Urinary bladder (tissue), 3 donors: ENCODE measurements at regions not wholly inside any gene's neighbourhood (a gene's known extent, or its start where the extent isn't known, plus 50 kb on each side); places are given as distances from the start of the nearest gene placed in this dataset.
"Not testable (repeated sequence)": the region's sequence is repeated elsewhere in the genome, so short reads cannot be mapped to it uniquely, and the experiment has no call there.

Experiments
- DNase-seq: peaks from one replicate; pipeline ENCODE4 v3.0.0-alpha.2; 2015; ENCODE audit errors: extremely low spot score
- H3K27ac ChIP-seq: one replicate; pipeline ENCODE4 v1.5.1; 2013; ENCODE audit warnings: low read depth, mild to moderate bottlenecking, moderate library complexity
- H3K36me3 ChIP-seq: one replicate; pipeline ENCODE4 v1.6.1; 2013; ENCODE audit warnings: mild to moderate bottlenecking, moderate library complexity; ENCODE audit not compliant: insufficient read depth
- H3K4me1 ChIP-seq: one replicate; pipeline ENCODE4 v1.6.1; 2013; ENCODE audit warnings: mild to moderate bottlenecking, moderate library complexity; ENCODE audit not compliant: insufficient read depth
- H3K4me3 ChIP-seq: one replicate; pipeline ENCODE4 v1.5.1; 2013; ENCODE audit warnings: low read depth, low read length
- WGBS: extraction: QIAGEN DNeasy Blood & Tissue Kit; methylation state at CpG from one replicate; pipeline ENCODE4 v1.1.7; 2013; 5-methylcytosine and 5-hydroxymethylcytosine counted together
- donor health status: healthy with polysubstance abuse.
- donor health status: healthy.

- H3K36me3 ChIP-seq: no peaks in the 10 kb centered on the region
- H3K27ac ChIP-seq: no peak overlapping the region
- no peaks in the 10 kb centered on the region for H3K4me1 ChIP-seq
- DNase-seq: no peak
- no peak overlapping the region for H3K4me3 ChIP-seq
- WGBS: 75% methylated on average over 6 of the region's 6 CpGs
These were observed 357.1 kb downstream of the BARHL2 start for GRCh38 chr1:90359994-90360393.

DNA sequence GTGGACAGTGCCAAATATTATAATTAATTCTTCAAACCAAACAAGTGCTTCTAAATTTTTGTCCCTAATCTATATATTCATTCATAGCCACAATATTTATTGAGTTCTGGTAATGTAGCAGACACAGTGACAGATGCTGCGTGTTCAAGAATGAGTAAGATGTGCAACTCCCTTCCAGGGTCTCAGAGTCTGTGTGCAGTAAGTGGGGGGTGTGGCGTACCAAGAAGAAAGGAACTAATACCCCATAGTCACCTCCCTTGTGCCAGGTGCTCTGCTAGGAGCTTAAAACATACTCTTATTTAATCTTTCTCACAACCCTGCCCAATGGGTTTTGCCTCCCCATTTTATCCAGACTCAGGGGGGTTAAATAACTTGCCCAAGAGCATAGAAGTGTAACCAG, 358.7 kb downstream of the BARHL2 start:
- no peak overlapping the region for H3K4me3 ChIP-seq
- H3K4me1 ChIP-seq: no peaks in the 10 kb centered on the region
- WGBS: 98% methylated on average over 2 of the region's 2 CpGs
- no peak overlapping the region for H3K27ac ChIP-seq
- DNase-seq: no peak
- no peaks in the 10 kb centered on the region for H3K36me3 ChIP-seq

DNA sequence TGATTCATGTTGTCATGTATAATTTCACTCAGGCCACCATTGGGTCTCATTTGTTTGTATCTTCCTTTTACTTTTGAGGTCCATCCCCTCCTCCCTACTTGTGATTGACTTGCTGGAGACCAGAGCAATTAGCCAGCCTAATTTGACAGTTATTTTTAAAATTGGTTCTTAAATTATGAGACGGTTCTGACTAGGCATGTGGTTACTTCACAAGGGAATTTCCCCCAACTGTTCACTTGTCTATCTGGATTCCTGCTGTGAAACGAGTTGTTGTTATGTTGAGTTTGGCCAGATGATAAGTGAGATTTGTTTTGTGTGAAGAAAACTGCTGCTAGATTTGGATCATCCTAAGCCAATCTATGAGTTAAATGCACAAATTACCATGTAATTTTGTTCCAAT, 359.1 kb downstream of the BARHL2 start:
- WGBS: 31% methylated on average over 2 of the region's 2 CpGs
- Histone ChIP-seq H3K27ac (no peak overlapping the region), H3K4me1 (no peaks in the 10 kb centered on the region), H3K36me3 (no peaks in the 10 kb centered on the region), H3K4me3 (no peak overlapping the region)
- DNase-seq: no peak

- WGBS: 74% methylated on average over 4 of the region's 4 CpGs
- no peak overlapping the region for H3K27ac ChIP-seq
- DNase-seq: no peak
These were observed 360.1 kb downstream of the BARHL2 start for GRCh38 chr1:90356991-90357390.

DNA sequence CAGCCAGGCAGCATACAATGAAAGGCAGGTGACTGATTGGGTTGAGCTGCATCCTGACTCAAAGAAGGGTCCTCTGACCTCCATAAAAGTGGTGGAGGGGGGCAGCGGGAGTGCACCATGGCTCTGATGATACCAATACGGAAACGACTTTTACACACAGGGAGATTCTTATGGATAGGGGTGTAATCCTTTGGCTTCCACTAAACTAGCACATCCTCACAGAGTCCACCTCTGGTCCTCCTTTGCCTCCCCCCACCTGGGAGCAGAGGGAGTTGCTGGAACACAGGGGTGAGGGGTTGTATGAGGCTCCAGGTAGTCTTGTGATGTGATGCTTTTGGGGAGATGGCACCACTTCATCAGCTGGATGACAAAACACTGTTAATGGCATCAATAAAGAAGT, 361.0 kb downstream of the BARHL2 start:
- H3K27ac ChIP-seq: no peak overlapping the region
- WGBS: 81% methylated on average over 3 of the region's 3 CpGs
- H3K4me3 ChIP-seq: no peak overlapping the region
- DNase-seq: no peak
- H3K4me1 ChIP-seq: no peaks in the 10 kb centered on the region
- H3K36me3 ChIP-seq: no peaks in the 10 kb centered on the region

More at GRCh38 chr1:90356991-90357390, 360.1 kb downstream of the BARHL2 start:
- Histone ChIP-seq H3K36me3 (no peaks in the 10 kb centered on the region), H3K4me3 (no peak overlapping the region), H3K4me1 (no peaks in the 10 kb centered on the region)

DNA sequence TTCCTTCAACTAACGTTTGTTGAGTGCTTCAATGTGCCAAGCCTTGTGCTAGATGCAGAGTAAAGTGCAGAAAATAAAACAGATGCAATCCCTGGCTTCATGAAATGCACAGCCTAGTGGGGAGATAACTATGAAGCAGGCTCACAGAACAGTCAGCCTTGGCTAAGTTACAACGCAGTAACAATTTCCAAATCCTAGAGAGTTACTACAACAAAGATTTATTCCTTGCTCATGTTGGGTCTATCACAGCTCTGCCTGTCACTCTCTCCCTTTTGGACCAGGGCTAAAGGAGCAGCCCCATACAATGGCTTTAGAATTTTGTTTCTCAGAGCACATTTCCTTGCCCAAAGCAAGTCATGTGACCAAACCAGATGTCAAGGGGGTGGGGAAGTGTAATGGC, 359.8 kb downstream of the ZNF326 start:
- Histone ChIP-seq H3K4me3 (no peak overlapping the region), H3K4me1 (no peaks in the 10 kb centered on the region), H3K27ac (no peak overlapping the region), H3K36me3 (no peaks in the 10 kb centered on the region)
- 58% methylated on average over 2 of the region's 2 CpGs for WGBS
- no peak for DNase-seq

GRCh38 chr1:90351019-90351418, 356.1 kb downstream of the ZNF326 start:
- no peaks in the 10 kb centered on the region for H3K4me1 ChIP-seq
- H3K27ac ChIP-seq: no peak overlapping the region
- no peaks in the 10 kb centered on the region for H3K36me3 ChIP-seq
- no peak overlapping the region for H3K4me3 ChIP-seq
- 64% methylated on average over 2 of the region's 2 CpGs for WGBS
- DNase-seq: no peak

DNA sequence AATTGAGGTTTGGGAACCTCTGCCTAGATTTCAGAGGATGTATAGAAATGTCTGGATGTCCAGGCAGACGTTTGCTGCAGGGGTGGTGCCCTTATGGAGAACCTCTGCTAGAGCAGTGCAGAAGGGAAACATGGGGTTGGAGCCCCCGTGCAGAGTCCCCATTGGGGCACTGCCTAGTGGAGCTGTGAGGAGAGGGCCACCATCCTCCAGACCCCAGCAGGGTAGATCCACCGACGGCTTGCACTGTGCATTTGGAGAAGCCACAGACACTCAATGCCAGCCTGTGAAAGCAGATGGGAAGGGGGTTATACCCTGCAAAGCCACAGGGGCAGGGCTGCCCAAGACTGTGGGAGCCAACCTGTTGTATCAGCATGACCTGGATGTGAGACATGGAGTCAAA, 354.6 kb downstream of the ZNF326 start:
- Histone ChIP-seq H3K36me3 (no peaks in the 10 kb centered on the region), H3K4me1 (no peaks in the 10 kb centered on the region), H3K4me3 (no peak overlapping the region), H3K27ac (no peak overlapping the region)
- WGBS: 87% methylated on average over 4 of the region's 4 CpGs
- DNase-seq: no peak

GRCh38 chr1:90348934-90349333, 354.0 kb downstream of the ZNF326 start:
- Histone ChIP-seq H3K36me3 (no peaks in the 10 kb centered on the region), H3K27ac (no peak overlapping the region), H3K4me1 (no peaks in the 10 kb centered on the region), H3K4me3 (no peak overlapping the region)
- 92% methylated on average over 1 of the region's 1 CpG for WGBS
- no peak for DNase-seq

DNA sequence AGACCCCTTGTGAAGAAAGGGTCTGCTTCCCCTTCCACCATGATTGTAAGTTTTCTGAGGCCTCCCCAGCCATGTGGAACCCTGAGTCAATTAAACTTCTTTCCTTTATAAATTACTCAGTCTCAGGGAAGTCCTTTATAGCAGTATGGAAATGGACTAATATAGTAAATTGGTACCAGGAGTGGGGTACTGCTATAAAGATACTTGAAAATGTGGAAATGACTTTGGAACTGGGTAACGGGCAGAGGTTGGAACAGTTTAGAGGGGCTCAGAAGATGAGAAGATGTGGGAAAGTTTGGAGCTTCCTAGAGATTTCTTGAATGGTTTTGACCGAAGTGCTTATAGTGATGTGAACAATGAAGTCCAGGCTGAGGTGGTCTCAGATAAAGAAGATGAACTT, 353.5 kb downstream of the ZNF326 start:
- not testable (repeated sequence) for H3K36me3 ChIP-seq, H3K4me1 ChIP-seq, H3K27ac ChIP-seq, DNase-seq, H3K4me3 ChIP-seq
- WGBS: 96% methylated on average over 2 of the region's 2 CpGs

DNA sequence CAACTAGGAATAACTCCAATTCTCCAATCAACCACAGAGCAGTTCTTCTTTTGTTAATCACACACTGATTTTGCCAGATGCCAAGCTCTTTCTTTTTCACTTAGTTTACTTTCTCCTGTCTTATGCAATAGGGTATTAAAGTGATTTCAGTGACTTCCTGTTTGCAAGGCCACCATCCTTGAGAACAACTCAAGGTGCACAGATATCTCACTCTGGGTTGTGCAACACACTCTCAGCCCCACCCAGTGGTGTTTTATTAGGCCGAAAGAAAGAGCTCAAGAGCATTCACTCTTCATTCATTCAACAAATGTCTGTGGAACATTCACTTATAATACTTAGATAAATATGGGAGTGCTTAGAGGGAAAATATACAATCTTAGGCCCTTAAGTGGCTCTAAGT, 352.5 kb downstream of the ZNF326 start:
- H3K4me1 ChIP-seq: no peaks in the 10 kb centered on the region
- no peak overlapping the region for H3K27ac ChIP-seq
- 85% methylated on average over 1 of the region's 1 CpG for WGBS
- DNase-seq: no peak
- no peak overlapping the region for H3K4me3 ChIP-seq
- H3K36me3 ChIP-seq: no peaks in the 10 kb centered on the region

DNA sequence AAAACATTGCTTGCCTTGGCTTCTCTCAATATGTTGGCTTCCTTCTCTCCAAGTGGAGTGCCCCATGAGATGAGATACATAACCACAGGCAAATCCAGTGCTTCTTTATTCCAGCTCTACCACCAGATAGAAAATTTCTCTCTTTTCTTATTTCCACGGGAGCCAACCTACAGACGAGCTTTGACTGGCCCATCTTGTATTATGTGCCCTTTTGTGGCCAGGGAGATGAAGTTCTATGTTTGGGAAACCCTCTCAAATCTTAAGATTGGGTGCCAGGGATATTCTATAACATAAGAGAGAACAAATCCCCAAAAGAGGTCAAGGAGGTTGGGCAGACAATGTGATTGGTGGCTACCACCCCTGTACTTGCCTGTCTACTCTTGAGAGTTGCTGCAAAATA, 351.8 kb downstream of the ZNF326 start:
- 89% methylated on average over 2 of the region's 2 CpGs for WGBS
- Histone ChIP-seq H3K4me3 (no peak overlapping the region), H3K36me3 (no peaks in the 10 kb centered on the region), H3K27ac (no peak overlapping the region), H3K4me1 (no peaks in the 10 kb centered on the region)
- DNase-seq: no peak

GRCh38 chr1:90346349-90346748, 351.4 kb downstream of the ZNF326 start:
- H3K27ac ChIP-seq: no peak overlapping the region
- no peaks in the 10 kb centered on the region for H3K4me1 ChIP-seq
- WGBS: 88% methylated on average over 1 of the region's 1 CpG
- no peak overlapping the region for H3K4me3 ChIP-seq
- no peak for DNase-seq
- no peaks in the 10 kb centered on the region for H3K36me3 ChIP-seq

DNA sequence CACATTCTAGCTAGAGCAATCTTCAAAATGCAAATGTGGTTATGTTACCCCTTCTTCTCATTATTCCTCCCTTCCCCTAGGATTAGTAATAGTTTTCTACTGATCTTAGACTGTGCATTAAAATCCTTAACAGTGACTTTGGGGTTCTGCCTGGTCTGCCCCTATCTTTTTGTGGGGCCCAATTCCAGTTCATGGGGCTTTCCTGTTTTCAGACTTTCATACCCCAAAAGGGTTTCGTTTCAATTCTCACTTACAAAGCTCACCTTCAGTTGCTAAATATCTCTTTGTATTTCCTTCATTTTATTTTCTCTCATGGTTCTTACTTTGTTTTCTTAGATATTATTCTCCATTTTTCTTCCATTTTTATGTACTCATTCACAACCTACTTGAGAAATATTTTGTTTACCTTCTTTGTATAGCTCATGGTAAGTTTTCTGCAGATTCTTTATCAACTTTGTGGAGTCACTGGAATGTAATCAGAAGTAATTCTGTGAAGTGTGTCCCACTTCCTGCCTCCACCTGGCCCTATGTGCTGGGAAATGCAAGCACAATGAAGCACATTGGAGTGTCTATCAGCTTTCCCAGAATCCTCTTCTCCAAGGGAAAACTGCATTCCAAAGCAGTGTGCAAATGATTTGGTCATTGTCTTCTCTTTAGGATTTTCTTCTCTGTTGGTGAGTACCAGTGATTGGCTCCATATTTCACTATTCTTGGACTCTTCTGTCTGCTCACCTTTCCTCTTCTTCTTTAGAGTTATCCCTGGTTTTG, 350.2 kb downstream of the ZNF326 start:
- WGBS: 84% methylated on average over 1 of the region's 1 CpG

GRCh38 chr1:90341516-90341915, 346.6 kb downstream of the ZNF326 start:
- Histone ChIP-seq H3K27ac (no peak overlapping the region), H3K4me3 (no peak overlapping the region), H3K4me1 (no peaks in the 10 kb centered on the region), H3K36me3 (no peaks in the 10 kb centered on the region)
- DNase-seq: no peak
- 33% methylated on average over 1 of the region's 1 CpG for WGBS

More for the DNA sequence above, 350.2 kb downstream of the ZNF326 start:
- Histone ChIP-seq H3K27ac (no peak overlapping the region), H3K36me3 (no peaks in the 10 kb centered on the region), H3K4me1 (no peaks in the 10 kb centered on the region), H3K4me3 (no peak overlapping the region)
- no peak for DNase-seq
